WERI-Rb-1 (cell line): ENCODE measurements at regions not wholly inside any gene's neighbourhood (a gene's known extent, or its start where the extent isn't known, plus 50 kb on each side); places are given as distances from the start of the nearest gene placed in this dataset.

Experiments used
- DNase-seq: peaks from one replicate; pipeline ENCODE4 v3.0.0-alpha.2; 2020
- H3K27ac ChIP-seq: fragments of 250-450 bp; sonication (Bioruptor Pico); 2 replicates; pipeline ENCODE4 v1.5.1; 2020; ENCODE audit warnings: mild to moderate bottlenecking, moderate library complexity
- H3K27me3 ChIP-seq: fragments of 250-450 bp; sonication (Bioruptor Pico); 2 replicates; pipeline ENCODE4 v1.5.1; 2021; ENCODE audit warnings: mild to moderate bottlenecking, low read depth, moderate library complexity; ENCODE audit not compliant: insufficient read depth, severe bottlenecking
- H3K36me3 ChIP-seq: fragments of 250-450 bp; sonication (Bioruptor Pico); 2 replicates; pipeline ENCODE4 v1.5.1; 2020; ENCODE audit warnings: mild to moderate bottlenecking, moderate library complexity
- H3K4me3 ChIP-seq: 2 replicates; pipeline ENCODE4 v1.5.1; 2011; ENCODE audit warnings: low read depth, mild to moderate bottlenecking, control low read depth, low read length
- H3K9me3 ChIP-seq: fragments of 250-450 bp; sonication (Bioruptor Pico); 2 replicates; pipeline ENCODE4 v1.5.1; 2021; ENCODE audit warnings: mild to moderate bottlenecking, moderate library complexity; ENCODE audit not compliant: severe bottlenecking
- CTCF ChIP-seq: IDR thresholded peaks from 2 replicates; pipeline ENCODE4 v1.5.1; 2011; ENCODE audit warnings: low read depth, mild to moderate bottlenecking, control low read depth, inconsistent platforms, low read length

- Histone ChIP-seq H3K4me3 (no peak overlapping the region), H3K36me3 (no peaks in the 10 kb centered on the region), H3K9me3 (no peaks in the 10 kb centered on the region), H3K27ac (no peak overlapping the region), H3K27me3 (peaks cover 44% of the 10 kb centered on the region)
- DNase-seq = no peak
- TF ChIP-seq CTCF = no peak
These were observed 203.0 kb downstream of the DHX35 start for GRCh38 chr20:39165099-39165498.

- TF ChIP-seq CTCF = no peak
- DNase-seq = no peak
- Histone ChIP-seq H3K9me3 (no peaks in the 10 kb centered on the region), H3K4me3 (no peak overlapping the region), H3K36me3 (no peaks in the 10 kb centered on the region), H3K27ac (no peak overlapping the region), H3K27me3 (peaks cover 40% of the 10 kb centered on the region)
These were observed 202.5 kb downstream of the DHX35 start for GRCh38 chr20:39164642-39165041.

GRCh38 chr20:39163993-39164392, 201.8 kb downstream of the DHX35 start:
- TF ChIP-seq CTCF = no peak

GRCh38 chr20:39161900-39162299, 199.8 kb downstream of the DHX35 start:
- no peak overlapping the region for H3K27ac ChIP-seq
- H3K27me3 ChIP-seq = peaks cover 40% of the 10 kb centered on the region
- no peak overlapping the region for H3K4me3 ChIP-seq
- H3K36me3 ChIP-seq = no peaks in the 10 kb centered on the region
- no peak for TF ChIP-seq CTCF
- DNase-seq = no peak
- no peaks in the 10 kb centered on the region for H3K9me3 ChIP-seq

More at GRCh38 chr20:39163993-39164392, 201.8 kb downstream of the DHX35 start:
- Histone ChIP-seq H3K36me3 (no peaks in the 10 kb centered on the region), H3K27ac (no peak overlapping the region), H3K27me3 (peaks cover 36% of the 10 kb centered on the region), H3K4me3 (no peak overlapping the region), H3K9me3 (no peaks in the 10 kb centered on the region)
- DNase-seq = no peak

GRCh38 chr20:39155971-39156370, 193.8 kb downstream of the DHX35 start:
- Histone ChIP-seq H3K27me3 (peaks cover 68% of the 10 kb centered on the region), H3K36me3 (no peaks in the 10 kb centered on the region), H3K9me3 (no peaks in the 10 kb centered on the region), H3K4me3 (no peak overlapping the region), H3K27ac (no peak overlapping the region)
- DNase-seq = no peak
- TF ChIP-seq CTCF = no peak

GRCh38 chr20:39152742-39153141, 190.6 kb downstream of the DHX35 start:
- Histone ChIP-seq H3K36me3 (no peaks in the 10 kb centered on the region), H3K27ac (no peak overlapping the region), H3K9me3 (no peaks in the 10 kb centered on the region), H3K4me3 (no peak overlapping the region), H3K27me3 (peaks cover 76% of the 10 kb centered on the region)
- no peak for TF ChIP-seq CTCF
- no peak for DNase-seq
